Adrenal gland (tissue), 9 donors: ENCODE measurements at regions not wholly inside any gene's neighbourhood (a gene's known extent, or its start where the extent isn't known, plus 50 kb on each side); places are given as distances from the start of the nearest gene placed in this dataset.

Source experiments
- DNase-seq, 7 donors: peaks; one replicate each; pipeline ENCODE4 v3.0.0-alpha.2; 2019 to 2020
- H3K27ac ChIP-seq, 5 donors: fragments of 200-600 bp; sonication (generic) in 4 of 5; 1 replicate in 3 of 5; 2 replicates in 2 of 5; pipeline versions ENCODE4 v1.5.1 to v1.8.0; 2016 to 2020; ENCODE audit warnings: mild to moderate bottlenecking in 1 of 5
- H3K27me3 ChIP-seq: fragments of 200-600 bp; 2 replicates; pipeline ENCODE4 v1.8.0; 2021
- H3K36me3 ChIP-seq, 2 donors: fragments of 200-600 bp; replicated peaks in 1 of 2; 1 replicate in 1 of 2; 2 replicates in 1 of 2; pipeline versions ENCODE4 v1.5.1 to v1.8.0; 2018 to 2022
- H3K4me1 ChIP-seq, 2 donors: fragments of 200-600 bp; replicated peaks in 1 of 2; 1 replicate in 1 of 2; 2 replicates in 1 of 2; pipeline versions ENCODE4 v1.5.1 to v1.8.0; 2018 to 2021
- H3K4me3 ChIP-seq, 4 donors: fragments of 200-600 bp; sonication (generic) in 3 of 4; one replicate each; pipeline ENCODE4 v1.5.1; 2016 to 2018
- H3K9me3 ChIP-seq, 3 donors: fragments of 200-600 bp; sonication (generic) in 1 of 3; replicated peaks in 1 of 3; 1 replicate in 2 of 3; 2 replicates in 1 of 3; pipeline versions ENCODE4 v1.5.1 to v1.8.0; 2016 to 2021
- POLR2A ChIP-seq, 2 donors: fragments of 450-650 bp; IDR thresholded peaks; one replicate each; pipeline ENCODE4 v1.6.1; 2017; ENCODE audit warnings: antibody characterized with exemption in 2 of 2, mild to moderate bottlenecking in 2 of 2, moderate library complexity in 1 of 2
- WGBS, 4 donors: extraction: QIAGEN DNeasy Blood & Tissue Kit in 2 of 4; methylation state at CpG; one replicate each; pipeline versions ENCODE4 v1.1.5 to v1.1.7; 2013 to 2017; 5-methylcytosine and 5-hydroxymethylcytosine counted together
- intact Hi-C, 2 donors: fragments of 100-400 bp; cut with DNase I; formaldehyde crosslinking; loops; one replicate each; pipeline versions ENCODE4 v1.14.1 to v1.15.0; 2022 to 2023
- TF ChIP-seq, protein P1 (sequence below), 6 experiments: fragments of 450-650 bp in 4 of 6; fragments of 200-600 bp in 2 of 6; sonication (generic) in 1 of 6; IDR thresholded peaks; 1 replicate in 5 of 6; 2 replicates in 1 of 6; pipeline versions ENCODE4 v1.5.1 to v1.8.0; 2016 to 2021; ENCODE audit warnings: antibody characterized with exemption in 6 of 6, mild to moderate bottlenecking in 2 of 6, moderate library complexity in 1 of 6
- donor health status: healthy with polysubstance abuse.
- donor health status: Bipolar disorder and iron deficiency.
- donor health status: DM: yes; HTN: yes; CAD: no.
- donor health status: DM: no; HTN: no; CAD: no.
- donor health status: DM: no; HTN: no; CAD: no.

DNA sequence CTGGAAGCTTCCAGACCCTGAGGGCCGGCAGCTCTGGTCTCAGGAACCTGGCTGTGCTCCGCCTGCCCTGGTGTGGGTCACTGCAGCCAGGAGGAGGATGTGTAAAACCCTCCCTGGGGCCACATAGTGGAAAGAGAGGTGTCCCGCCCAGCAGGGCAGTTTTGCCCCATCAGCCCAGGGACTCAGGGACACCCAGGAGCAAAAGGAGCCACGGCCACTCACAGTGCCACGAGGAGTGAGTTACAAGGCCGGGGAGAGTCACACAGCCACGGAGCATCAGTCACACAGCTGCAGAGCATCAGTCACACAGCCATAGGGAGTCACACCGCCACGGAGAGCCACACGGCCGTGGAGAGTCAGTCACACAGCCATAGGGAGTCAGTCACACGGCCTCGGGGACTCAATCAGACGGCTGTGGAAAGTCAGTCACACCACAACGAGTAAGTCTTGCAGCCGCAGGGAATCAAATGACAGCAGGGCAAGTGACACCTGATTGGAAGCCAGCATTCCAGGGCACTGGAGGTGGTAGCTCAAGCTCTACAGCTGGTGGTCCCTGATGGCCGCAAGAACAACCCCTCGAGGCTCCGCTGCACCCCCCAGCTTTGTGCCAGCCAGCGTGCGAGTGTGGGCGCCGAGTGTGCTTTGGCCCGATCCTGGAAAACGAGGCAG lies 60.9 kb downstream of the DLL1 start:
- Histone ChIP-seq H3K36me3 (no peaks in the 10 kb centered on the region), H3K9me3 (no peaks in the 10 kb centered on the region), H3K4me3 (no peak overlapping the region), H3K27ac (peak overlapping the region in 1 of 5 donors; percentile 29), H3K27me3 (no peaks in the 10 kb centered on the region), H3K4me1 (no peaks in the 10 kb centered on the region)
- 82 to 87% (median 85%) methylated on average over 16 to 25 of the region's 25 CpGs for WGBS, 4 donors
- TF ChIP-seq, protein P1, sequence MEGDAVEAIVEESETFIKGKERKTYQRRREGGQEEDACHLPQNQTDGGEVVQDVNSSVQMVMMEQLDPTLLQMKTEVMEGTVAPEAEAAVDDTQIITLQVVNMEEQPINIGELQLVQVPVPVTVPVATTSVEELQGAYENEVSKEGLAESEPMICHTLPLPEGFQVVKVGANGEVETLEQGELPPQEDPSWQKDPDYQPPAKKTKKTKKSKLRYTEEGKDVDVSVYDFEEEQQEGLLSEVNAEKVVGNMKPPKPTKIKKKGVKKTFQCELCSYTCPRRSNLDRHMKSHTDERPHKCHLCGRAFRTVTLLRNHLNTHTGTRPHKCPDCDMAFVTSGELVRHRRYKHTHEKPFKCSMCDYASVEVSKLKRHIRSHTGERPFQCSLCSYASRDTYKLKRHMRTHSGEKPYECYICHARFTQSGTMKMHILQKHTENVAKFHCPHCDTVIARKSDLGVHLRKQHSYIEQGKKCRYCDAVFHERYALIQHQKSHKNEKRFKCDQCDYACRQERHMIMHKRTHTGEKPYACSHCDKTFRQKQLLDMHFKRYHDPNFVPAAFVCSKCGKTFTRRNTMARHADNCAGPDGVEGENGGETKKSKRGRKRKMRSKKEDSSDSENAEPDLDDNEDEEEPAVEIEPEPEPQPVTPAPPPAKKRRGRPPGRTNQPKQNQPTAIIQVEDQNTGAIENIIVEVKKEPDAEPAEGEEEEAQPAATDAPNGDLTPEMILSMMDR (IDR thresholded peaks at IDR 0.05): no peak
- no peak for TF ChIP-seq POLR2A (IDR thresholded peaks at IDR 0.05)
- intact Hi-C loops: no loop called here
- peak in 1 of 7 donors; percentile 9 for DNase-seq

DNA sequence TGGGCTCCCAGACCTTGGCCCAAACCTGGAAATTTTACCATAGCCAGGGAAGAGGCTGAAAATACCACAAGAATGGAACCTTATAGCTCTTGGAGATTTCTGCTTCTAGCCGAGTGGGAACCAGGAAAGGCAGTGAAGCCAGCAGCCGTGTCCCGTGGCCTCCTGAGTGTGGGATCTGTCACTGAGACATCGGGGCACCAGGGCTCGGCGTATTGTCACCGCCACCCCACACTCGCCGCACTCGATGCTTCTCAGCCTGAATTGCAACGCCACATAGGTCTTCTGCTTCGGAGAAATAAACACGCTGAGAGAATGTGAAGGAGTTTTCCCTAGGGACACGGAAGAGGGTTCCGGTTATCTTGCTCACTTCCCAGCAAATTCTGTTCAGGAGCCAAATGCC lies 61.5 kb downstream of the DLL1 start:
- H3K36me3 ChIP-seq: no peaks in the 10 kb centered on the region
- intact Hi-C loops: no loop called here
- H3K4me1 ChIP-seq: no peaks in the 10 kb centered on the region
- TF ChIP-seq POLR2A (IDR thresholded peaks at IDR 0.05): no peak
- TF ChIP-seq, protein P1 (IDR thresholded peaks at IDR 0.05): no peak
- DNase-seq: no peak
- H3K27ac ChIP-seq: no peak overlapping the region
- no peaks in the 10 kb centered on the region for H3K27me3 ChIP-seq
- no peaks in the 10 kb centered on the region for H3K9me3 ChIP-seq
- no peak overlapping the region for H3K4me3 ChIP-seq
- 74 to 89% (median 84%) methylated on average over 14 to 15 of the region's 15 CpGs for WGBS, 4 donors

DNA sequence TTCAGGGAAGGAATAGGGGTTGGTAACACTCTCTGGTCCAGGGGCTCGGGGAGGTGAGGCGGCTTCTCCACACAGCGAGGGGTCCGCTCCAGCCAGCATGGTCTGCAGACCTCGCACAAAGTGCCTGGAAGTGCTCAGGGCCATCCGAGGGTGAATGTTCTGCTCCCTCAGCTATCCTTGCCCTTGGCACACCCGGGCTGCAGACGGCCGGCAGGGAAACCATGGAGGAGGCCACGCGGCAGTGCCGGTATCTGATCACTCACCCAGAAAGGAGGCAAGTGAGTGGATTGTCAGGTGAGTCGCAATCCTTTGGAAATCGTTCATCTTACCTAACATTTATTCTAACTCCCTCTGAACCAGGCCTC lies 62.0 kb downstream of the DLL1 start:
- H3K4me1 ChIP-seq: no peaks in the 10 kb centered on the region
- H3K27me3 ChIP-seq: no peaks in the 10 kb centered on the region
- no peak overlapping the region for H3K4me3 ChIP-seq
- 75 to 91% (median 87%) methylated on average over 11 to 14 of the region's 14 CpGs for WGBS, 4 donors
- no peak for TF ChIP-seq POLR2A (IDR thresholded peaks at IDR 0.05)
- TF ChIP-seq, protein P1 (IDR thresholded peaks at IDR 0.05): no peak
- intact Hi-C loops: no loop called here
- DNase-seq: no peak
- H3K27ac ChIP-seq: no peak overlapping the region
- no peaks in the 10 kb centered on the region for H3K36me3 ChIP-seq
- H3K9me3 ChIP-seq: no peaks in the 10 kb centered on the region

DNA sequence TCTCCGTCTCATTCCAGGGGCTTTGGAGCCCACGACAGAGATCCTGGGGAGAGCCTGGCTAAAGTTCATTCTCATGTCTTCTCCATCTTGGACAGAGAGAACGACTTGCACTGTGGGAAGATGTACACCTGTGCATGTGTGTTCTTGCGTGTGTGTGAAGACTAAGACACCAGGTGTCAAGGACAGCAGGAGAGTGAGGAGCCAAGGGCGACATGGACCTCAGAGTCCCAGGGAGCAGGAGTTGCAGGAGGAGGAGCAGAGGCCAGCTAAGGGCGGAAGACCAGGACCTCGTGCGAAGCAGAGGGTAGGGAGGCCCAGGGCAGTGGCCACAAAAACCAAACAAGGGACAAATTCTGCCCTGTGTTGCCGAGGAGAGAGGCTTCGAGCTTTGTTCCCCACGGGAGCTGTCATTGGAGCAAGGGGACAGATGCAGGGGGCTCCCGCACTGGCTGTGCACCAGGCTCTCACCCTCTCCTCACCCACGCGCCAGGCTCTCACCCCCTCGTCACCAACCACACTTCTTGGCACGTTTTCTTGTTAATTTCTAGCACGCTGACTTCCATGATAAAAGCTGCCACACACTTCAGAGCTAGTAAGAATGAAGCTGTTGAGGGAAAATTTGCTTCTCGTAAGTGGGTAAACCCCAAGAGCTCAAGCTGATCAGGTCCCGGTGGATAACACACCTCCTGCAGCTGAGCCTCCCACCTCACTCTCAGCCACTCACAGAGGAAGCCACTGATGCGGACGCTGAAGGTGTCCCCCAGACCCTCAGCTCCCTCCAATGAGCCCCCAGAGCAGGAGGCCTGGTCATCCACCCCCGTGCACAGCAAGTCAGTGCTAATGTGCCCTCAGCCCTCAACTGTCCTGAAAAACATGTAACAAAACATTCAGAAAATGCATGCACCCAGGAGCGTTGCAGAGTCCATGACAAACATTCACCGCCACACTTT lies 62.6 kb downstream of the DLL1 start:
- no peaks in the 10 kb centered on the region for H3K9me3 ChIP-seq
- no peaks in the 10 kb centered on the region for H3K36me3 ChIP-seq
- TF ChIP-seq, protein P1 (IDR thresholded peaks at IDR 0.05): no peak
- TF ChIP-seq POLR2A (IDR thresholded peaks at IDR 0.05): no peak
- no peaks in the 10 kb centered on the region for H3K27me3 ChIP-seq
- peak in 1 of 7 donors; percentile 1 for DNase-seq
- no peaks in the 10 kb centered on the region for H3K4me1 ChIP-seq
- intact Hi-C loops: no loop called here
- H3K27ac ChIP-seq: no peak overlapping the region
- WGBS, 4 donors: 81 to 85% (median 84%) methylated on average over 22 to 24 of the region's 24 CpGs
- H3K4me3 ChIP-seq: no peak overlapping the region
